Activated CD8-positive, alpha-beta memory T cell treated with anti-CD3 and anti-CD28 coated beads, Interleukin-2, amount 50 U/mL, for 1 hour (primary cell): ENCODE measurements at regions not wholly inside any gene's neighbourhood (a gene's known extent, or its start where the extent isn't known, plus 50 kb on each side); places are given as distances from the start of the nearest gene placed in this dataset.

Experiments used
- DNase-seq: peaks from one replicate; pipeline ENCODE4 v3.0.0-alpha.2; 2020; ENCODE audit errors: extremely low read depth

GRCh38 chr1:101290922-101291561, 54.2 kb downstream of the S1PR1 start:
- DNase-seq, result no peak

- DNase-seq, result no peak
These were observed 55.0 kb downstream of the S1PR1 start for GRCh38 chr1:101291562-101292380.

GRCh38 chr1:101293461-101294051, 56.7 kb downstream of the S1PR1 start:
- DNase-seq, result no peak

GRCh38 chr1:101295209-101295608, 58.4 kb downstream of the S1PR1 start:
- DNase-seq, result no peak

GRCh38 chr1:101298663-101299062, 61.8 kb downstream of the S1PR1 start:
- DNase-seq, result no peak

- DNase-seq, result no peak
These were observed 62.3 kb downstream of the S1PR1 start for GRCh38 chr1:101299141-101299540.

- no peak for DNase-seq
These were observed 62.9 kb downstream of the S1PR1 start for GRCh38 chr1:101299710-101300109.

GRCh38 chr1:101300916-101301315, 64.1 kb downstream of the S1PR1 start:
- DNase-seq, result no peak

GRCh38 chr1:101301446-101302057, 64.7 kb downstream of the S1PR1 start:
- DNase-seq, result no peak

- no peak for DNase-seq
These were observed 66.2 kb downstream of the S1PR1 start for GRCh38 chr1:101302831-101303511.

- DNase-seq, result no peak
These were observed 71.3 kb downstream of the S1PR1 start for GRCh38 chr1:101307985-101308689.

GRCh38 chr1:101308935-101309333, 72.1 kb downstream of the S1PR1 start:
- DNase-seq, result no peak

GRCh38 chr1:101309334-101310311, 72.8 kb downstream of the S1PR1 start:
- DNase-seq, result peak; percentile 78

GRCh38 chr1:101310506-101310905, 73.7 kb downstream of the S1PR1 start:
- no peak for DNase-seq

- no peak for DNase-seq
These were observed 74.5 kb downstream of the S1PR1 start for GRCh38 chr1:101311146-101311920.

- DNase-seq, result no peak
These were observed 75.3 kb downstream of the S1PR1 start for GRCh38 chr1:101312147-101312546.

- no peak for DNase-seq
These were observed 76.5 kb downstream of the S1PR1 start for GRCh38 chr1:101313356-101313755.

- DNase-seq, result no peak
These were observed 77.4 kb downstream of the S1PR1 start for GRCh38 chr1:101314244-101314643.

- DNase-seq, result no peak
These were observed 79.4 kb downstream of the S1PR1 start for GRCh38 chr1:101316256-101316655.
